OCI-LY7 (cell line): ENCODE measurements at regions not wholly inside any gene's neighbourhood (a gene's known extent, or its start where the extent isn't known, plus 50 kb on each side); places are given as distances from the start of the nearest gene placed in this dataset.

Source experiments
- BruUV-seq: library from RNA; stranded (reverse); fragments of 400-500 nt; replicated peaks from 2 replicates; lab custom pipeline; 2021; lab: Mats Ljungman, UMichigan
- CTCF ChIA-PET: fragments of 300-600 bp; sonication (Branson Sonifier 250); formaldehyde crosslinking; loops from one replicate; lab custom pipeline; 2022; ENCODE audit warnings: antibody characterized with exemption; ENCODE audit not compliant: unreplicated experiment; lab: Charles Lee
- POLR2A ChIA-PET: fragments of 300-600 bp; sonication (Branson Sonifier 250); formaldehyde crosslinking; loops from one replicate; lab custom pipeline; 2022; ENCODE audit warnings: antibody characterized with exemption; lab: Charles Lee
- DNase-seq: peaks from one replicate; pipeline ENCODE4 v3.0.0-alpha.2; 2015; ENCODE audit warnings: low spot score
- H2AFZ ChIP-seq: fragments of 200-600 bp; sonication (generic), shearing (Covaris generic); 2 replicates; pipeline ENCODE4 v1.6.1; 2014; ENCODE audit warnings: mild to moderate bottlenecking, antibody characterized with exemption, low read length, moderate library complexity
- H3K27ac ChIP-seq: fragments of 200-600 bp; sonication (generic); 2 replicates; pipeline ENCODE4 v1.5.1; 2014; ENCODE audit warnings: mixed run types, low read depth, mild to moderate bottlenecking, moderate library complexity, low read length, inconsistent platforms; ENCODE audit not compliant: poor library complexity, severe bottlenecking
- H3K36me3 ChIP-seq: fragments of 200-600 bp; sonication (generic); 2 replicates; pipeline ENCODE4 v1.6.1; 2014; ENCODE audit warnings: mild to moderate bottlenecking, antibody characterized with exemption, low read length, moderate library complexity, mixed read lengths; ENCODE audit not compliant: insufficient read depth
- H3K4me1 ChIP-seq: fragments of 200-600 bp; sonication (generic); 2 replicates; pipeline ENCODE4 v1.5.1; 2014; ENCODE audit warnings: mild to moderate bottlenecking, low read length; ENCODE audit not compliant: insufficient read depth, poor library complexity, severe bottlenecking
- H3K4me2 ChIP-seq: fragments of 200-600 bp; sonication (generic); 2 replicates; pipeline ENCODE4 v1.6.1; 2014; ENCODE audit warnings: mild to moderate bottlenecking, low read length
- H3K4me3 ChIP-seq: fragments of 200-600 bp; sonication (generic); 2 replicates; pipeline ENCODE4 v1.5.1; 2014; ENCODE audit warnings: mild to moderate bottlenecking, low read depth, low read length; ENCODE audit not compliant: poor library complexity, severe bottlenecking
- H3K79me2 ChIP-seq: fragments of 200-600 bp; sonication (generic); 2 replicates; pipeline ENCODE4 v1.6.1; 2016; ENCODE audit warnings: low read depth, mild to moderate bottlenecking, low read length, moderate library complexity, mixed read lengths; ENCODE audit not compliant: insufficient read depth
- H3K9me2 ChIP-seq: fragments of 200-600 bp; sonication (generic); 2 replicates; pipeline ENCODE4 v1.6.1; 2016; ENCODE audit warnings: mild to moderate bottlenecking, low read length, mixed read lengths; ENCODE audit not compliant: insufficient read depth
- H3K9me3 ChIP-seq: fragments of 200-600 bp; sonication (generic); 2 replicates; pipeline ENCODE4 v1.6.1; 2014; ENCODE audit warnings: mild to moderate bottlenecking, mixed run types, low read length, mixed read lengths
- H4K20me1 ChIP-seq: fragments of 200-600 bp; sonication (generic); 2 replicates; pipeline ENCODE4 v1.6.1; 2014; ENCODE audit warnings: mild to moderate bottlenecking, antibody characterized with exemption, low read length, moderate library complexity, mixed read lengths; ENCODE audit not compliant: insufficient read depth
- EZH2phosphoT487 ChIP-seq: fragments of 200-600 bp; sonication (generic); IDR thresholded peaks from 2 replicates; pipeline ENCODE4 v1.6.1; 2018; ENCODE audit warnings: low read depth, borderline replicate concordance, mild to moderate bottlenecking, mixed run types, antibody characterized with exemption, low read length, moderate library complexity, mixed read lengths
- intact Hi-C: fragments of 100-400 bp; cut with micrococcal nuclease; formaldehyde crosslinking; loops from one replicate; pipeline ENCODE4 v1.10.0; 2022; ENCODE audit not compliant: unreplicated experiment
- TF ChIP-seq, protein P1 (sequence below): fragments of 200-600 bp; sonication (generic); conservative IDR thresholded peaks from 2 replicates; pipeline ENCODE4 v1.5.1; 2014; ENCODE audit warnings: mild to moderate bottlenecking, antibody characterized with exemption, low read length, moderate library complexity, mixed read lengths

DNA sequence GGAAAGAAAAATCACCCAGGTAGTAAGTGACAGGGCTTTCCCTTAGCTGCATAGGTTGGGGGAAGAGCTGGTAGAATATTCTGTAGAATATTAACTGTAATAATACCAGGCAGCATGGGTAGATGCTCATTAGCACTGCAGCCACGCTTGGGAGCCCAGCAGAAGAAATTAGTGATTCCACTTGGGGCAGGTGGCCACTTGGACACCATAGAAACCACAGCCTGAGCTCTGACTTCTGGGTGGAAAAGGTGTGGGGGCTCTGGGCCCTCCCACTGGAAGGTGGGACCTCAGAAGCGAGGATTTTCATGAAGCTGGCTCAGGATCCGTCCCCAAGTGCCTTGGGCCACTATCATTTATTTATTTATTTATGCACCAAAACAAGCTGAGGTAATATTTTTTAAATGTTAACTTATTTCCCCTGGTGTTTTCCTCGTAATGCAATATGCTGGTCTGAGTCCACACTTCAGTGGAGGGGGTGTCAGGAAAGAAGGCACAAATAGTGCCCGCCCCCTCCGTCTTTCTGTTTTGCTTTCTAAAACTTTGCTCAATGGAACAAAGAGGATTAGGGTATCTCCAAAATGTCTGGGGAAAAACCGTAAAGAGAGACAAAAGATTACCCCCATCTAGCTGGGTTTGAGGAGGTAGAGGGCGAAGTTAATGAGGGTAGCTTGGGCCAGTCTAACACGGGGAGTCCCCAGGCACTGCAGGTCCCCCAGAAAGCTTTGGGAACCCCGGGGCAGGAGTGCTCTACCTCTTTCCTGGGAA lies 75.2 kb upstream of the GADD45A start:
- TF ChIP-seq, protein P1, sequence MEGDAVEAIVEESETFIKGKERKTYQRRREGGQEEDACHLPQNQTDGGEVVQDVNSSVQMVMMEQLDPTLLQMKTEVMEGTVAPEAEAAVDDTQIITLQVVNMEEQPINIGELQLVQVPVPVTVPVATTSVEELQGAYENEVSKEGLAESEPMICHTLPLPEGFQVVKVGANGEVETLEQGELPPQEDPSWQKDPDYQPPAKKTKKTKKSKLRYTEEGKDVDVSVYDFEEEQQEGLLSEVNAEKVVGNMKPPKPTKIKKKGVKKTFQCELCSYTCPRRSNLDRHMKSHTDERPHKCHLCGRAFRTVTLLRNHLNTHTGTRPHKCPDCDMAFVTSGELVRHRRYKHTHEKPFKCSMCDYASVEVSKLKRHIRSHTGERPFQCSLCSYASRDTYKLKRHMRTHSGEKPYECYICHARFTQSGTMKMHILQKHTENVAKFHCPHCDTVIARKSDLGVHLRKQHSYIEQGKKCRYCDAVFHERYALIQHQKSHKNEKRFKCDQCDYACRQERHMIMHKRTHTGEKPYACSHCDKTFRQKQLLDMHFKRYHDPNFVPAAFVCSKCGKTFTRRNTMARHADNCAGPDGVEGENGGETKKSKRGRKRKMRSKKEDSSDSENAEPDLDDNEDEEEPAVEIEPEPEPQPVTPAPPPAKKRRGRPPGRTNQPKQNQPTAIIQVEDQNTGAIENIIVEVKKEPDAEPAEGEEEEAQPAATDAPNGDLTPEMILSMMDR, result no peak
- TF ChIP-seq EZH2phosphoT487, result no peak
- Histone ChIP-seq H3K9me2 (no peaks in the 10 kb centered on the region), H3K36me3 (no peaks in the 10 kb centered on the region), H3K9me3 (no peaks in the 10 kb centered on the region), H3K4me2 (no peak overlapping the region), H3K79me2 (no peaks in the 10 kb centered on the region), H3K4me3 (no peak overlapping the region), H3K27ac (no peak overlapping the region), H3K4me1 (no peaks in the 10 kb centered on the region), H4K20me1 (no peaks in the 10 kb centered on the region), H2AFZ (no peak overlapping the region)
- POLR2A ChIA-PET, result interaction anchor here (0.6 to 1.0 kb wide), 3 partner anchors 15 to 75 kb away, joined by 3 to 5 read pairs (median 4); partner anchors contain the start of gene GADD45A
- BruUV-seq, result no TSS peak
- CTCF ChIA-PET, result interaction anchor here (0.7 kb wide), 1 partner anchor 150 kb away, joined by 3 read pairs; no protein-coding TSS in a partner anchor
- intact Hi-C loops, result no loop called here
- no peak for DNase-seq

DNA sequence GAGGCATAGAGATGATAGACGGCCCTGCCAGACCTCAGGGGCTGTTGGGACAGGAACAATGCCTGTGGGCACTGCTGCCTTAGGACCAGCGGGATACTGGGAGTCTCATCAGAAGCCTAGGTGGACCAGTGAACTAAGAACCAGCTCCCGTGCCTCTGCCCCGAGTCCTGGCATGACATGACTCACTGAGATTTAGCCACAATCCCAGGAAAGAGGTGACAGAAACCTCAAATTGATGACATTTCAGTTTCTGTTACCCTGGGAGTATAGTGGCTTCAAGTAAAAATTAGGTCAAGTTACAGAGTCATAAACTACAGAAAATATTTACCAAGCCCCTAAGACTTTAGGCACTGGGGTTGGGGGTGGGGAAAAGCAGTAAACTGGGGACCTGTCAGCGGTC lies 74.6 kb upstream of the GADD45A start:
- H3K4me1 ChIP-seq, result no peaks in the 10 kb centered on the region
- no peak overlapping the region for H2AFZ ChIP-seq
- TF ChIP-seq EZH2phosphoT487, result no peak
- TF ChIP-seq, protein P1, result no peak
- no TSS peak for BruUV-seq
- ChIA-PET POLR2A (interaction anchor here (1.0 kb wide), 1 partner anchor 14 kb away, joined by 5 read pairs; no protein-coding TSS in a partner anchor), CTCF (no interaction called here)
- H4K20me1 ChIP-seq, result no peaks in the 10 kb centered on the region
- H3K79me2 ChIP-seq, result no peaks in the 10 kb centered on the region
- H3K9me3 ChIP-seq, result no peaks in the 10 kb centered on the region
- no peak overlapping the region for H3K4me2 ChIP-seq
- no peaks in the 10 kb centered on the region for H3K9me2 ChIP-seq
- H3K36me3 ChIP-seq, result no peaks in the 10 kb centered on the region
- no peak for DNase-seq
- no peak overlapping the region for H3K27ac ChIP-seq
- intact Hi-C loops, result no loop called here
- no peak overlapping the region for H3K4me3 ChIP-seq

DNA sequence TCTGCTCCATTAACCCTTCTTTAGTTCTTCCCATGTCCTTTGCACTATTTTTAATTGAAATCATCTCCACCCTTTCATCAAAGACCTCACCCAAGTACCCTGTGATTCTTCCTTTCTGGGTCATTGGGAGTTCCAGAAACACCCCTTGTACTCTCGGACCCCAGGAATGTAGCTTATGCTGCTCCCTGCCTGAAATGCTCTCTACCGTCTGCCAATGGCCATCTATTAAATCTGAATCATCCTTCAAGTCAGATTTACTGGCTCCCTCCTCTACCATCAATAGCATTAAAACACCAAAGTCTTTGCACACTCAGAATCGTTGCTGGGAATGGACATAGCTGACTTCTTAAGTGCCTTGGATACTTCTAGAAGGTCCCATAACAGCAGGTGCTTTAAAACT lies 73.2 kb upstream of the GADD45A start:
- Histone ChIP-seq H3K9me3 (no peaks in the 10 kb centered on the region), H4K20me1 (no peaks in the 10 kb centered on the region), H3K9me2 (no peaks in the 10 kb centered on the region), H3K4me3 (no peak overlapping the region), H2AFZ (no peak overlapping the region), H3K4me2 (no peak overlapping the region), H3K27ac (no peak overlapping the region), H3K36me3 (no peaks in the 10 kb centered on the region), H3K4me1 (no peaks in the 10 kb centered on the region), H3K79me2 (no peaks in the 10 kb centered on the region)
- intact Hi-C loops, result no loop called here
- DNase-seq, result no peak
- no TSS peak for BruUV-seq
- CTCF ChIA-PET, result no interaction called here
- POLR2A ChIA-PET, result no interaction called here
- TF ChIP-seq, protein P1, result no peak
- TF ChIP-seq EZH2phosphoT487, result no peak
